WERI-Rb-1 (cell line): ENCODE measurements at regions not wholly inside any gene's neighbourhood (a gene's known extent, or its start where the extent isn't known, plus 50 kb on each side); places are given as distances from the start of the nearest gene placed in this dataset.
"Not testable (repeated sequence)": the region's sequence is repeated elsewhere in the genome, so short reads cannot be mapped to it uniquely, and the experiment has no call there.

Source experiments
- DNase-seq: peaks from one replicate; pipeline ENCODE4 v3.0.0-alpha.2; 2020
- H3K27ac ChIP-seq: fragments of 250-450 bp; sonication (Bioruptor Pico); 2 replicates; pipeline ENCODE4 v1.5.1; 2020; ENCODE audit warnings: mild to moderate bottlenecking, moderate library complexity
- H3K27me3 ChIP-seq: fragments of 250-450 bp; sonication (Bioruptor Pico); 2 replicates; pipeline ENCODE4 v1.5.1; 2021; ENCODE audit warnings: mild to moderate bottlenecking, low read depth, moderate library complexity; ENCODE audit not compliant: insufficient read depth, severe bottlenecking
- H3K36me3 ChIP-seq: fragments of 250-450 bp; sonication (Bioruptor Pico); 2 replicates; pipeline ENCODE4 v1.5.1; 2020; ENCODE audit warnings: mild to moderate bottlenecking, moderate library complexity
- H3K4me3 ChIP-seq: 2 replicates; pipeline ENCODE4 v1.5.1; 2011; ENCODE audit warnings: low read depth, mild to moderate bottlenecking, control low read depth, low read length
- H3K9me3 ChIP-seq: fragments of 250-450 bp; sonication (Bioruptor Pico); 2 replicates; pipeline ENCODE4 v1.5.1; 2021; ENCODE audit warnings: mild to moderate bottlenecking, moderate library complexity; ENCODE audit not compliant: severe bottlenecking
- CTCF ChIP-seq: IDR thresholded peaks from 2 replicates; pipeline ENCODE4 v1.5.1; 2011; ENCODE audit warnings: low read depth, mild to moderate bottlenecking, control low read depth, inconsistent platforms, low read length

- H3K4me3 ChIP-seq = no peak overlapping the region
- no peak overlapping the region for H3K27ac ChIP-seq
- H3K36me3 ChIP-seq = no peaks in the 10 kb centered on the region
- H3K27me3 ChIP-seq = no peaks in the 10 kb centered on the region
- no peak for TF ChIP-seq CTCF
- DNase-seq = no peak
- H3K9me3 ChIP-seq = no peaks in the 10 kb centered on the region
Observed at GRCh38 chr1:197985351-197985750, 68.2 kb downstream of the LHX9 start.

- Histone ChIP-seq H3K27ac (no peak overlapping the region), H3K27me3 (no peaks in the 10 kb centered on the region), H3K36me3 (no peaks in the 10 kb centered on the region), H3K9me3 (no peaks in the 10 kb centered on the region), H3K4me3 (no peak overlapping the region)
- TF ChIP-seq CTCF = no peak
- no peak for DNase-seq
Observed at GRCh38 chr1:197986817-197987216, 69.6 kb downstream of the LHX9 start.

GRCh38 chr1:197987294-197987693 lies 70.1 kb downstream of the LHX9 start:
- no peak overlapping the region for H3K4me3 ChIP-seq
- no peaks in the 10 kb centered on the region for H3K27me3 ChIP-seq
- no peak for TF ChIP-seq CTCF
- H3K9me3 ChIP-seq = no peaks in the 10 kb centered on the region
- no peak for DNase-seq
- no peaks in the 10 kb centered on the region for H3K36me3 ChIP-seq
- H3K27ac ChIP-seq = no peak overlapping the region

GRCh38 chr1:197988581-197988980 lies 71.4 kb downstream of the LHX9 start:
- H3K27me3 ChIP-seq, H3K4me3 ChIP-seq, H3K27ac ChIP-seq, DNase-seq, H3K9me3 ChIP-seq, H3K36me3 ChIP-seq: not testable (repeated sequence)

- Histone ChIP-seq H3K36me3 (no peaks in the 10 kb centered on the region), H3K9me3 (no peaks in the 10 kb centered on the region), H3K27me3 (no peaks in the 10 kb centered on the region), H3K4me3 (no peak overlapping the region), H3K27ac (no peak overlapping the region)
- DNase-seq = no peak
- no peak for TF ChIP-seq CTCF
Observed at GRCh38 chr1:197989058-197989457, 71.9 kb downstream of the LHX9 start.

GRCh38 chr1:197991594-197991993 lies 74.4 kb downstream of the LHX9 start:
- Histone ChIP-seq H3K36me3 (no peaks in the 10 kb centered on the region), H3K9me3 (no peaks in the 10 kb centered on the region), H3K4me3 (no peak overlapping the region), H3K27me3 (no peaks in the 10 kb centered on the region), H3K27ac (no peak overlapping the region)
- no peak for TF ChIP-seq CTCF
- no peak for DNase-seq
